IPS-15b (cell line): ENCODE measurements at regions not wholly inside any gene's neighbourhood (a gene's known extent, or its start where the extent isn't known, plus 50 kb on each side); places are given as distances from the start of the nearest gene placed in this dataset.

Experiments used
- H3K27me3 ChIP-seq: one replicate; pipeline ENCODE4 v1.6.1; 2013; ENCODE audit warnings: low read length; ENCODE audit not compliant: control insufficient read depth, insufficient read depth
- H3K36me3 ChIP-seq: one replicate; pipeline ENCODE4 v1.6.1; 2013; ENCODE audit warnings: low read length; ENCODE audit not compliant: control insufficient read depth, insufficient read depth
- H3K4me1 ChIP-seq: one replicate; pipeline ENCODE4 v1.6.1; 2013; ENCODE audit warnings: mild to moderate bottlenecking, low read length; ENCODE audit not compliant: control insufficient read depth, insufficient read depth
- H3K4me3 ChIP-seq: one replicate; pipeline ENCODE4 v1.5.1; 2013; ENCODE audit warnings: low read depth, low read length
- H3K9ac ChIP-seq: one replicate; pipeline ENCODE4 v1.6.1; 2013; ENCODE audit warnings: low read depth, mild to moderate bottlenecking, low read length
- H3K9me3 ChIP-seq: one replicate; pipeline ENCODE4 v1.6.1; 2013; ENCODE audit warnings: mild to moderate bottlenecking, low read length; ENCODE audit not compliant: control insufficient read depth, insufficient read depth

- no peaks in the 10 kb centered on the region for H3K27me3 ChIP-seq
- no peaks in the 10 kb centered on the region for H3K9me3 ChIP-seq
- no peak overlapping the region for H3K4me3 ChIP-seq
These were observed 221.2 kb downstream of the SPRY1 start for GRCh38 chr4:123617791-123618190.

GRCh38 chr4:123618606-123619005 is 222.0 kb downstream of the SPRY1 start:
- H3K4me3 ChIP-seq, result no peak overlapping the region
- H3K9ac ChIP-seq, result no peak overlapping the region
- no peaks in the 10 kb centered on the region for H3K9me3 ChIP-seq
- no peaks in the 10 kb centered on the region for H3K27me3 ChIP-seq
- H3K4me1 ChIP-seq, result no peaks in the 10 kb centered on the region
- H3K36me3 ChIP-seq, result no peaks in the 10 kb centered on the region

More at GRCh38 chr4:123617791-123618190, 221.2 kb downstream of the SPRY1 start:
- no peaks in the 10 kb centered on the region for H3K36me3 ChIP-seq
- no peak overlapping the region for H3K9ac ChIP-seq
- no peaks in the 10 kb centered on the region for H3K4me1 ChIP-seq

- Histone ChIP-seq H3K36me3 (no peaks in the 10 kb centered on the region), H3K9me3 (no peaks in the 10 kb centered on the region), H3K4me3 (no peak overlapping the region), H3K4me1 (no peaks in the 10 kb centered on the region), H3K9ac (no peak overlapping the region), H3K27me3 (no peaks in the 10 kb centered on the region)
These were observed 222.7 kb downstream of the SPRY1 start for GRCh38 chr4:123619326-123619725.

DNA sequence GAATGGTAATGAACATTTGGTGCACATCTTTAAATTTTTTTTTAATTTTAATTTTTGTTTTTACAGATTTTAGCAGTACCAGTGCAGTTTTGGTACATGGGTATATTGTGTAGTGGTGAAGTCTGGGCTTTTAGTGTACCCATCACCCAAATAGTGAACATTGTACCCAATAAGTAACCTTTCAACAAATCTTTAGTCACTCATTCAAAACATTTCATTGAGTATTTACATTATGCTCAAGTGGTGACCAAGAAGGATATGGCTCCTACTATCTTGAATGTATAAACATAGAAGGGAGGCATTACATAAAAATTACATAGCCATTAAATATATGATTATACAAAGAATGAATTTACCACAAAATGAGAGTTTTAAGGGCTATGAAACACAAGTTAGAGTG is 223.3 kb downstream of the SPRY1 start:
- no peak overlapping the region for H3K4me3 ChIP-seq
- no peak overlapping the region for H3K9ac ChIP-seq
- no peaks in the 10 kb centered on the region for H3K4me1 ChIP-seq
- H3K9me3 ChIP-seq, result no peaks in the 10 kb centered on the region
- H3K27me3 ChIP-seq, result no peaks in the 10 kb centered on the region
- H3K36me3 ChIP-seq, result no peaks in the 10 kb centered on the region

DNA sequence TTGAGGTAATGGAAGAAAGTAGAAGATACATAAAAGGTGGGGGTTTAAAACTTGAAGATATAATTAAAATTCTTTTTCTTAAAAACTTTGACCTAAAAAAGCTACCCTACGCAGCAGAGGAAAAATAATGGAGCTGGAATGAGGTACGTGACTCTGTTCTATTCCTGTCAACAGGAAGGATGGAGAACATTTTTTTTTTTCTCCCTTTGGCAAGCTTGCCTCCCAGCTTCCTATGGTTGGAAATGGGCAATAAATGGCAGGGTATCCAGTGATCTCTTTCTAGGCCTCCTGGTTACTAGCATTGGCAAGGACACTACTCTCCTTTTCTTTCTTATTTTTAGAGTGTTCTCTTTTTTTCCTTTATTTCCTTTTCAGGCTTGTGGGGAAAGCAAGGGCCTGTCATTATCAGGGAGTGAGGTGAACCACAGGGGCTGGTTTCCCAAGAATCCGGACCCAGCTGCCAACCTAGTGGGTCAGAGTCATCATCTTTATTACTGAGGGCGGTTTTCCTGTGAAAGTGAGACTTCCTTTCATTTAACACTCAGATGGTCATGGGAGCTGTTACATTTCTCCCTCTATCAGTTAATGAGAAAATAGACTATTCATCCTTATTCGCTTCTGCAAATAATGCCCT is 224.6 kb downstream of the SPRY1 start:
- Histone ChIP-seq H3K9me3 (no peaks in the 10 kb centered on the region), H3K4me1 (no peaks in the 10 kb centered on the region), H3K27me3 (no peaks in the 10 kb centered on the region), H3K36me3 (no peaks in the 10 kb centered on the region), H3K4me3 (no peak overlapping the region), H3K9ac (no peak overlapping the region)

- no peaks in the 10 kb centered on the region for H3K4me1 ChIP-seq
- no peak overlapping the region for H3K4me3 ChIP-seq
- no peaks in the 10 kb centered on the region for H3K27me3 ChIP-seq
- no peaks in the 10 kb centered on the region for H3K9me3 ChIP-seq
- no peak overlapping the region for H3K9ac ChIP-seq
- H3K36me3 ChIP-seq, result no peaks in the 10 kb centered on the region
These were observed 226.0 kb downstream of the SPRY1 start for GRCh38 chr4:123622572-123622971.

- H3K4me1 ChIP-seq, result no peaks in the 10 kb centered on the region
- H3K9me3 ChIP-seq, result no peaks in the 10 kb centered on the region
- no peak overlapping the region for H3K4me3 ChIP-seq
- H3K27me3 ChIP-seq, result no peaks in the 10 kb centered on the region
- H3K9ac ChIP-seq, result no peak overlapping the region
- H3K36me3 ChIP-seq, result no peaks in the 10 kb centered on the region
These were observed 227.0 kb downstream of the SPRY1 start for GRCh38 chr4:123623611-123624010.

GRCh38 chr4:123624959-123625358 is 228.4 kb downstream of the SPRY1 start:
- no peaks in the 10 kb centered on the region for H3K27me3 ChIP-seq
- no peaks in the 10 kb centered on the region for H3K4me1 ChIP-seq
- H3K36me3 ChIP-seq, result no peaks in the 10 kb centered on the region
- H3K9me3 ChIP-seq, result no peaks in the 10 kb centered on the region
- no peak overlapping the region for H3K9ac ChIP-seq
- no peak overlapping the region for H3K4me3 ChIP-seq

DNA sequence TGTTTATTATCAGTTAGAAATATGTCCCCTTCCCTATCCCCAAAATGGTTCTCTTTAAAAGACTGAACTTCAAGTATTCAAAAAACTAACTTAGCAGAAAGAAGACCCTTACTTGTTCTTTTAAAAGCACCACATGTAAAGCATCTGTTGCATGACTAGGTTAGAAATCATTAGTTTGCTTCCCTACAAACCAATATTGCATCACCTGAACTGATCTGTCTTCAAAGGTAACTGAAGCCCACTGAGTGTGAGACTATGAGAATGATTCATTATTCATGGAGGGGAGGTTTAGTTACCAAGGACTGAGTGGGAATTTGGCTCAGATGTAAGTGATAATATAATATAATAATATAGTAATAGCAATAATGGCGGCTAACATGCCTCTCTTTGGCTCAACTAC is 231.7 kb downstream of the SPRY1 start:
- H3K4me1 ChIP-seq, result no peaks in the 10 kb centered on the region
- H3K4me3 ChIP-seq, result no peak overlapping the region
- no peaks in the 10 kb centered on the region for H3K27me3 ChIP-seq
- no peaks in the 10 kb centered on the region for H3K36me3 ChIP-seq
- H3K9ac ChIP-seq, result no peak overlapping the region
- H3K9me3 ChIP-seq, result no peaks in the 10 kb centered on the region

GRCh38 chr4:123631786-123632692 is 235.4 kb downstream of the SPRY1 start:
- Histone ChIP-seq H3K4me1 (no peaks in the 10 kb centered on the region), H3K9me3 (no peaks in the 10 kb centered on the region), H3K9ac (no peak overlapping the region), H3K4me3 (no peak overlapping the region), H3K36me3 (no peaks in the 10 kb centered on the region), H3K27me3 (no peaks in the 10 kb centered on the region)

DNA sequence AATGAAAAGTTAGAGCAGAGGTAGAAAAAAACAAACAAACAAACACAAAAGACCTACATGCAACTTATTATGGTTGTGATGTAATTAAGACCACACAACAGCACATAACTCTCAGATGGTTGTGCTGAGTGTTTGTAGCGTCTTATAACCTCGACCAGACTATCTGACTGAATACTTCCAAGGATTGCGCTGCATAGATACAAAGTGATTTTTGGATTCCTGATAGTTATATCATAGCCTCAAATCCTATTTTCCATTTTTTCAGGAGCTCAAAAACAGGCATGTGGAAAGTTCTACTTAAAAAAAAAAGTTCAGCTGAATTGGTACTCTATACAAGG is 236.1 kb downstream of the SPRY1 start:
- Histone ChIP-seq H3K27me3 (no peaks in the 10 kb centered on the region), H3K36me3 (no peaks in the 10 kb centered on the region), H3K4me1 (no peaks in the 10 kb centered on the region), H3K9me3 (no peaks in the 10 kb centered on the region), H3K9ac (no peak overlapping the region), H3K4me3 (no peak overlapping the region)

GRCh38 chr4:123638834-123639233 is 242.2 kb downstream of the SPRY1 start:
- Histone ChIP-seq H3K27me3 (no peaks in the 10 kb centered on the region), H3K4me3 (no peak overlapping the region), H3K36me3 (no peaks in the 10 kb centered on the region), H3K9me3 (no peaks in the 10 kb centered on the region), H3K4me1 (no peaks in the 10 kb centered on the region), H3K9ac (no peak overlapping the region)
